WTC11 (cell line): ENCODE measurements at regions not wholly inside any gene's neighbourhood (a gene's known extent, or its start where the extent isn't known, plus 50 kb on each side); places are given as distances from the start of the nearest gene placed in this dataset.

Experiments used
- CTCF ChIP-seq: fragments of 200-600 bp; IDR thresholded peaks from 2 replicates; pipeline ENCODE4 v1.8.0; 2022; ENCODE audit warnings: antibody characterized with exemption
- FOXP1 ChIP-seq: sonication (generic); formaldehyde crosslinking; IDR thresholded peaks from 2 replicates; pipeline ENCODE4 v1.8.0; 2022; ENCODE audit warnings: missing genetic modification reagents, mild to moderate bottlenecking, moderate library complexity, borderline replicate concordance
- JUN ChIP-seq: sonication (generic); formaldehyde crosslinking; IDR thresholded peaks from 2 replicates; pipeline ENCODE4 v1.8.0; 2023; ENCODE audit warnings: mild to moderate bottlenecking, missing genetic modification reagents
- MAX ChIP-seq: sonication (generic); formaldehyde crosslinking; IDR thresholded peaks from 2 replicates; pipeline ENCODE4 v1.8.0; 2022; ENCODE audit warnings: mild to moderate bottlenecking, missing genetic modification reagents
- MYBL2 ChIP-seq: sonication (generic); formaldehyde crosslinking; IDR thresholded peaks from 2 replicates; pipeline ENCODE4 v1.8.1; 2023; ENCODE audit warnings: mild to moderate bottlenecking, moderate library complexity, missing genetic modification reagents
- PRDM15 ChIP-seq: sonication (generic); formaldehyde crosslinking; IDR thresholded peaks from 2 replicates; pipeline ENCODE4 v1.8.0; 2022; ENCODE audit warnings: missing genetic modification reagents
- RELA ChIP-seq: sonication (generic); formaldehyde crosslinking; IDR thresholded peaks from 2 replicates; pipeline ENCODE4 v1.8.1; 2022; ENCODE audit warnings: missing genetic modification reagents, mild to moderate bottlenecking, borderline replicate concordance
- ZNF121 ChIP-seq: sonication (generic); formaldehyde crosslinking; IDR thresholded peaks from 2 replicates; pipeline ENCODE4 v1.8.0; 2023; ENCODE audit warnings: missing genetic modification reagents
- TF ChIP-seq, protein P1 (sequence below): sonication (generic); formaldehyde crosslinking; IDR thresholded peaks from 2 replicates; pipeline ENCODE4 v1.8.1; 2023; ENCODE audit warnings: mild to moderate bottlenecking, missing genetic modification reagents

DNA sequence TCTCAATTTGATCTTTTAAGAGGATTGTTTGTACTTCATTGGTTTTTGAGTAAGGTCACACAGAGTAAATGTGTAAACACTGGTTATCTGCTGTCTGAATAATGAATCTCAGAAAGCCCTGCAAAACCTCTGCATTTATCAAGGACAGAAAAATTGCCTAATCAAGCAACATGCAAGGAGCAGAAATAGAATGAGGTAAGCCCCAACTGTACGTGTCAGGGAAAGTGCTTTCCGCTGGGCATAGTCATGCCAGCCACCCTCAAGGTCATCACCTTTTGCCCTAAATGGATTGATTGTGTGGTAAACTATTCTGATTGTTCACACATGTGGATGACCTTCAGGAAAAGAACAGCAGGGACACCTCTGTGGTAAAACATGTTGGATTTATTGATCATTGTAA, 376.9 kb upstream of the KCNN2 start:
- TF ChIP-seq CTCF (no peak), ZNF121 (CRISPR knock-in tag) (no peak), JUN (CRISPR knock-in tag) (no peak), MYBL2 (CRISPR knock-in tag) (no peak), MAX (CRISPR knock-in tag) (no peak), RELA (CRISPR knock-in tag) (no peak), FOXP1 (no peak), PRDM15 (CRISPR knock-in tag) (no peak)
- TF ChIP-seq, protein P1, sequence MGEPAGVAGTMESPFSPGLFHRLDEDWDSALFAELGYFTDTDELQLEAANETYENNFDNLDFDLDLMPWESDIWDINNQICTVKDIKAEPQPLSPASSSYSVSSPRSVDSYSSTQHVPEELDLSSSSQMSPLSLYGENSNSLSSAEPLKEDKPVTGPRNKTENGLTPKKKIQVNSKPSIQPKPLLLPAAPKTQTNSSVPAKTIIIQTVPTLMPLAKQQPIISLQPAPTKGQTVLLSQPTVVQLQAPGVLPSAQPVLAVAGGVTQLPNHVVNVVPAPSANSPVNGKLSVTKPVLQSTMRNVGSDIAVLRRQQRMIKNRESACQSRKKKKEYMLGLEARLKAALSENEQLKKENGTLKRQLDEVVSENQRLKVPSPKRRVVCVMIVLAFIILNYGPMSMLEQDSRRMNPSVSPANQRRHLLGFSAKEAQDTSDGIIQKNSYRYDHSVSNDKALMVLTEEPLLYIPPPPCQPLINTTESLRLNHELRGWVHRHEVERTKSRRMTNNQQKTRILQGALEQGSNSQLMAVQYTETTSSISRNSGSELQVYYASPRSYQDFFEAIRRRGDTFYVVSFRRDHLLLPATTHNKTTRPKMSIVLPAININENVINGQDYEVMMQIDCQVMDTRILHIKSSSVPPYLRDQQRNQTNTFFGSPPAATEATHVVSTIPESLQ: no peak
